ENCODE measurements at regions not wholly inside any gene's neighbourhood (a gene's known extent, or its start where the extent isn't known, plus 50 kb on each side); places are given as distances from the start of the nearest gene placed in this dataset.

DNA sequence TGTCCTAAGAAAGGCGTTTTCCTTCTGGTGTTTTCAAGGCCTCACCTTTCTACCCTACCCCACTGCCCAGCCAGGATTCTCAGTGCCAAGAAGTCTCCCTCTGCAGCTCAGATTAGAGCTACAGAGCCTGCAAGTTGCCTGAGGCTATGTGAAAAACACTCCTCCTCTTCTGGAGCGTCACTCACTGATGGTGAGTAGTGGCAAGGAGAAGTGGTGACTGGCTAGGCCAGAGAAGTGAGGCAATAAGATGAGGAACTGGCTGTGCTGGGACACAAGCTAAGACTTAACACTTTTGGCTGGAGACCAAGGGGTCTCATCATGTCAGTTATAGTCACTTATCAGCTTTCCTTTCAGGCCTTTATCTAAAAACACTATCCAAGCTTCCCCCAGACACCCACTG lies 86.7 kb upstream of the PRKAR2B start:
- no peak for DNase-seq
- Histone ChIP-seq H3K27me3 (ENCODE audit: insufficient read depth, low read length) (no peaks in the 10 kb centered on the region), H3K27ac (ENCODE audit: low read depth, low read length) (no peak overlapping the region), H3K4me1 (ENCODE audit: insufficient read depth, low read length) (no peaks in the 10 kb centered on the region), H3K9me3 (ENCODE audit: control insufficient read depth in 1 of 2, low read length in 2 of 2) (no peaks in the 10 kb centered on the region), H3K4me3 (ENCODE audit: low read length in 2 of 2) (no peak overlapping the region), H3K36me3 (ENCODE audit: insufficient read depth, low read length) (no peaks in the 10 kb centered on the region)
- peaks cover 0 to 4% of the 10 kb centered on the region in 2 donors for H3K36me3 Mint-ChIP-seq
- no peaks in the 10 kb centered on the region for H3K4me1 Mint-ChIP-seq
- ChIA-PET CTCF (ENCODE audit: partially characterized antibody) (interaction anchor here (1.0 to 1.4 kb wide), 2 partner anchors 9 to 21 kb away, joined by 3 read pairs; no protein-coding TSS in a partner anchor), POLR2A (ENCODE audit: partially characterized antibody) (no interaction called here)
- H3K9me3 Mint-ChIP-seq: peaks cover 0 to 4% (median 0%) of the 10 kb centered on the region in 8 donors
- peaks cover under 1% of the 10 kb centered on the region in 2 donors for H3K27me3 Mint-ChIP-seq
- H3K4me3 Mint-ChIP-seq: no peak overlapping the region
- no peak overlapping the region for H3K27ac Mint-ChIP-seq
- intact Hi-C loops (cut with micrococcal nuclease): no loop called here

DNA sequence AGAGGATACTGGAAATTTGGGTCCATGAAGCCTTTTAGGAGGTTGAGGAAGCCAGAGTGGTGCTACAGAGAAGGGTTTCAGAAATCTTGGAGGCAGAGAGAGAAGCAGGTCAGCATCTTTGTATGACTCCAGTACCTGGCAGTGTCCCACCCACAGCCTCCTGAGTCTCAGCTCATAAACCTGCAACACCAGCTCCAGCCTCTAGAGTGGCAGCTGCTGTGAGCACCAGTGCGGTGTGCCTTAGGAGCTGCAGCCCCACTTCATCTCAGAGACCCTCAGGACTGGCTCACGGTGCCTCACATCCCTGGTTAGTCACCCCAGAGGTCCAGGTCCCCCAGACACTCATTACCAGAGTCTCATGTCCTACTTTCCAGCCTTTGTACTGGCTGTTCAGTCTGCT lies 84.8 kb upstream of the PRKAR2B start:
- intact Hi-C loops (cut with micrococcal nuclease): no loop called here
- CTCF ChIA-PET (ENCODE audit: partially characterized antibody): no interaction called here
- no peak for DNase-seq

DNA sequence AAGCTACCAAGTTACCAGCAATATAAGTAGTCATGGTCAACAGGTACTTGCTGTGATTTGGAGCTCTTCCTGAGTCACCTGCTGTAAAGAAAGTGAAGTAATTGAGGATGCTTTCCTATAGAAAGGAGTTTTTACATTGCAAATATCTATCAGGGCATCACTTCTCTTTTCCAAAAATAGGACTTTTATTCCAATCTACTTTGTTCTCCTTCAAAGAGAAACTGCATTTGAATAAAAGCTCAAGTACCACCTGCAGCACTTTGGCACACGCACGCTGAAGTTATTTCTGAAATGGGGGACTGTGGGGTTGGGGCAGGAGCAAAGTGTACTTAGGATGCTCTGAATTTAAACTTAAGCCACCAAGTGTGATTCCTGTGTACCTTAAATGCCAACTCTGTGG lies 81.8 kb upstream of the PRKAR2B start:
- ChIA-PET POLR2A (ENCODE audit: partially characterized antibody) (no interaction called here), CTCF (ENCODE audit: partially characterized antibody) (interaction anchor here (0.9 kb wide), 1 partner anchor 13 kb away, joined by 3 read pairs; no protein-coding TSS in a partner anchor)
- Histone ChIP-seq H3K36me3 (ENCODE audit: insufficient read depth, low read length) (no peaks in the 10 kb centered on the region), H3K4me3 (ENCODE audit: low read length in 2 of 2) (no peak overlapping the region), H3K27me3 (ENCODE audit: insufficient read depth, low read length) (no peaks in the 10 kb centered on the region), H3K9me3 (ENCODE audit: control insufficient read depth in 1 of 2, low read length in 2 of 2) (no peaks in the 10 kb centered on the region), H3K27ac (ENCODE audit: low read depth, low read length) (no peak overlapping the region), H3K4me1 (ENCODE audit: insufficient read depth, low read length) (no peaks in the 10 kb centered on the region)
- Mint-ChIP-seq H3K4me3 (no peak overlapping the region), H3K27ac (no peak overlapping the region), H3K9me3 (no peaks in the 10 kb centered on the region), H3K4me1 (no peaks in the 10 kb centered on the region), H3K27me3 (peaks cover 4 to 10% of the 10 kb centered on the region in 2 donors), H3K36me3 (no peaks in the 10 kb centered on the region)
- no peak for DNase-seq
- intact Hi-C loops (cut with micrococcal nuclease): no loop called here

More for the DNA sequence above, 84.8 kb upstream of the PRKAR2B start:
- H3K27me3 ChIP-seq (ENCODE audit: insufficient read depth, low read length): no peaks in the 10 kb centered on the region
- peaks cover 0 to 4% of the 10 kb centered on the region in 2 donors for H3K36me3 Mint-ChIP-seq
- H3K4me1 ChIP-seq (ENCODE audit: insufficient read depth, low read length): no peaks in the 10 kb centered on the region
- H3K4me1 Mint-ChIP-seq: no peaks in the 10 kb centered on the region
- H3K4me3 Mint-ChIP-seq: no peak overlapping the region
- H3K27ac Mint-ChIP-seq: no peak overlapping the region
- no peaks in the 10 kb centered on the region for H3K36me3 ChIP-seq (ENCODE audit: insufficient read depth, low read length)
- no peak overlapping the region for H3K27ac ChIP-seq (ENCODE audit: low read depth, low read length)
- POLR2A ChIA-PET (ENCODE audit: partially characterized antibody): no interaction called here
- peaks cover 0 to 4% (median 0%) of the 10 kb centered on the region in 8 donors for H3K9me3 Mint-ChIP-seq
- no peaks in the 10 kb centered on the region for H3K9me3 ChIP-seq (ENCODE audit: control insufficient read depth in 1 of 2, low read length in 2 of 2)
- H3K4me3 ChIP-seq (ENCODE audit: low read length in 2 of 2): no peak overlapping the region
- H3K27me3 Mint-ChIP-seq: peaks cover 2 to 7% of the 10 kb centered on the region in 2 donors

DNA sequence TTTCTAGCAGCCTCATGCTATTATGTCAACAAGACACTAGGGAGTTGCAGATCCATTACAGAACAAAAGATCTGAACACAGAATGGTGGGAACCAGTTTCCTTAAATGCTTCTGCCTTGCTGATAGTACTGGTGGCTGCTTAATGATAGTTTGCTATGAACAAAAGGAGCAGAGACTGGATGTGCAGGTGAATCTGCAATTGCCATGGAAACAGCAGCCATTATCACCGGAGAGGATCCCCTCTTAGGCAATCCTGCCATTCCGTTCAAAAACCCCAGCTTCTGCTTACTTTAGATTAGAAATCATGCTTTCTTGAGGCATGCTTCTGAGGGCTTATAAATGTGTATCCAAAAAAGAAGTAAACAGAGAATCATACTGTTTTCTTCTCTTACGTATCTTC lies 80.0 kb upstream of the PRKAR2B start:
- no peak overlapping the region for H3K27ac ChIP-seq (ENCODE audit: low read depth, low read length)
- DNase-seq: no peak
- H3K27me3 ChIP-seq (ENCODE audit: insufficient read depth, low read length): no peaks in the 10 kb centered on the region
- no peaks in the 10 kb centered on the region for H3K4me1 ChIP-seq (ENCODE audit: insufficient read depth, low read length)
- H3K36me3 Mint-ChIP-seq: no peaks in the 10 kb centered on the region
- H3K27ac Mint-ChIP-seq: no peak overlapping the region
- intact Hi-C loops (cut with micrococcal nuclease): no loop called here
- H3K4me3 Mint-ChIP-seq: no peak overlapping the region
- H3K9me3 ChIP-seq (ENCODE audit: control insufficient read depth in 1 of 2, low read length in 2 of 2): no peaks in the 10 kb centered on the region
- CTCF ChIA-PET (ENCODE audit: partially characterized antibody): no interaction called here
- H3K36me3 ChIP-seq (ENCODE audit: insufficient read depth, low read length): no peaks in the 10 kb centered on the region
- no peaks in the 10 kb centered on the region for H3K9me3 Mint-ChIP-seq
- no peaks in the 10 kb centered on the region for H3K4me1 Mint-ChIP-seq
- H3K27me3 Mint-ChIP-seq: peaks cover 4 to 10% of the 10 kb centered on the region in 2 donors
- no peak overlapping the region for H3K4me3 ChIP-seq (ENCODE audit: low read length in 2 of 2)
- POLR2A ChIA-PET (ENCODE audit: partially characterized antibody): no interaction called here

GRCh38 chr7:106965108-106965507 lies 79.4 kb upstream of the PRKAR2B start:
- ChIA-PET CTCF (ENCODE audit: partially characterized antibody) (no interaction called here), POLR2A (ENCODE audit: partially characterized antibody) (no interaction called here)
- no peaks in the 10 kb centered on the region for H3K4me1 ChIP-seq (ENCODE audit: insufficient read depth, low read length)
- intact Hi-C loops (cut with micrococcal nuclease): no loop called here
- H3K9me3 ChIP-seq (ENCODE audit: control insufficient read depth in 1 of 2, low read length in 2 of 2): no peaks in the 10 kb centered on the region
- H3K27me3 ChIP-seq (ENCODE audit: insufficient read depth, low read length): no peaks in the 10 kb centered on the region
- Mint-ChIP-seq H3K9me3 (no peaks in the 10 kb centered on the region), H3K27me3 (peaks cover 4 to 10% of the 10 kb centered on the region in 2 donors), H3K4me3 (no peak overlapping the region), H3K36me3 (no peaks in the 10 kb centered on the region), H3K27ac (no peak overlapping the region), H3K4me1 (no peaks in the 10 kb centered on the region)
- H3K36me3 ChIP-seq (ENCODE audit: insufficient read depth, low read length): no peaks in the 10 kb centered on the region
- no peak overlapping the region for H3K27ac ChIP-seq (ENCODE audit: low read depth, low read length)
- H3K4me3 ChIP-seq (ENCODE audit: low read length in 2 of 2): no peak overlapping the region
- no peak for DNase-seq

DNA sequence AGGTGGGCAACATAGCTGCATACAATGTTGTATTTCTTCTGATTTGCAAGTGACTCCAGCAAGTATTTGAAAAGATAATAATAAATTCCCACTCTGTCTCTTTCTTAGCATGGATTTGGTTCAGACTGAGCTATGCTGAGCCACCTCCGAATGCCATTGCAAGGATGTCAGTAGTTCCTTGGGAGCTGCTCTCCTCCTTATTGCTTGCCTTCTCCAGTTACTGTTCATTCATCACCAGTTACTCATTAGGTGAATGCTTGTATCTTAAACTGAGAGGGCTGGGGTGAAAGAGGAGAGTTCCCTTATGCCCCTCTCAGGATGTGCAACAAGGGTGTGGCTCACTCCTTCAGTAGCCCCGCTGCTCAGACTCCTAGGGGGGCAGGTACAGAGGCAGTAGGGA lies 78.4 kb upstream of the PRKAR2B start:
- Mint-ChIP-seq H3K4me3 (no peak overlapping the region), H3K27ac (no peak overlapping the region), H3K4me1 (no peaks in the 10 kb centered on the region), H3K9me3 (no peaks in the 10 kb centered on the region), H3K27me3 (peaks cover 4 to 10% of the 10 kb centered on the region in 2 donors), H3K36me3 (no peaks in the 10 kb centered on the region)
- intact Hi-C loops (cut with micrococcal nuclease): no loop called here
- H3K27ac ChIP-seq (ENCODE audit: low read depth, low read length): no peak overlapping the region
- no peak for DNase-seq
- no peak overlapping the region for H3K4me3 ChIP-seq (ENCODE audit: low read length in 2 of 2)
- no peaks in the 10 kb centered on the region for H3K27me3 ChIP-seq (ENCODE audit: insufficient read depth, low read length)
- ChIA-PET POLR2A (ENCODE audit: partially characterized antibody) (no interaction called here), CTCF (ENCODE audit: partially characterized antibody) (no interaction called here)
- no peaks in the 10 kb centered on the region for H3K4me1 ChIP-seq (ENCODE audit: insufficient read depth, low read length)
- no peaks in the 10 kb centered on the region for H3K36me3 ChIP-seq (ENCODE audit: insufficient read depth, low read length)
- H3K9me3 ChIP-seq (ENCODE audit: control insufficient read depth in 1 of 2, low read length in 2 of 2): no peaks in the 10 kb centered on the region

DNA sequence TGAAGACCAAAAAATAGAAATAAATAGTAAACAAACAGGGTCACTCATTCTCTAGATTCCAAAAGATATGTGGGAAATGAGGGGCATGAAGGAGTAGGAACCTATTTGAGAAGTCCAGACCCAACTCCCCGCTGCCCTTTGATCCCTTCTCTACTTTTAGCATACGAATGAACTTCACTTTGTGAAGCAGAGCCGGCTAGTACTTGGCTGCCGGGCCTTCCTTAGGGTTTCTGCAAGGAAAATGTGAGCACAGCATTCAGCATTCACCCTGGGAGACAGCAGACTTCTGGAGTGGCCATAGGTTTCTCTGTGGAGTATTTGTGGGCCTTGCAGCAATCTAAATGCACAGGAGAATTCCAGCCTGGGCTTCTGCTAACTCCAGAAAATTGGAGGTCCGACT lies 76.3 kb upstream of the PRKAR2B start:
- ChIA-PET POLR2A (ENCODE audit: partially characterized antibody) (no interaction called here), CTCF (ENCODE audit: partially characterized antibody) (no interaction called here)
- intact Hi-C loops (cut with micrococcal nuclease): no loop called here

More for the DNA sequence above, 76.3 kb upstream of the PRKAR2B start:
- Histone ChIP-seq H3K36me3 (ENCODE audit: insufficient read depth, low read length) (no peaks in the 10 kb centered on the region), H3K4me1 (ENCODE audit: insufficient read depth, low read length) (no peaks in the 10 kb centered on the region), H3K4me3 (ENCODE audit: low read length in 2 of 2) (no peak overlapping the region), H3K9me3 (ENCODE audit: control insufficient read depth in 1 of 2, low read length in 2 of 2) (no peaks in the 10 kb centered on the region), H3K27ac (ENCODE audit: low read depth, low read length) (no peak overlapping the region), H3K27me3 (ENCODE audit: insufficient read depth, low read length) (no peaks in the 10 kb centered on the region)
- Mint-ChIP-seq H3K9me3 (no peaks in the 10 kb centered on the region), H3K36me3 (no peaks in the 10 kb centered on the region), H3K27ac (no peak overlapping the region), H3K4me1 (no peaks in the 10 kb centered on the region), H3K27me3 (peaks cover 2 to 6% of the 10 kb centered on the region in 2 donors), H3K4me3 (no peak overlapping the region)
- no peak for DNase-seq
